K562 (cell line): ENCODE measurements at regions not wholly inside any gene's neighbourhood (a gene's known extent, or its start where the extent isn't known, plus 50 kb on each side); places are given as distances from the start of the nearest gene placed in this dataset.

Source experiments
- BCOR ChIP-seq: fragments of 450-650 bp; IDR thresholded peaks from 2 replicates; pipeline ENCODE4 v1.6.1; 2016
- DIDO1 ChIP-seq: fragments of 450-650 bp; IDR thresholded peaks from 2 replicates; pipeline ENCODE4 v1.6.1; 2016; ENCODE audit warnings: low read depth, missing biosample characterization, missing genetic modification characterization
- E2F3 ChIP-seq: fragments of 250-450 bp; sonication (Bioruptor Pico); IDR thresholded peaks from 2 replicates; pipeline ENCODE4 v1.4.0; 2020; ENCODE audit warnings: mild to moderate bottlenecking
- FOXK2 ChIP-seq, 2 experiments: fragments of 450-650 bp; IDR thresholded peaks in 1 of 2; conservative IDR thresholded peaks in 1 of 2; 2 replicates each; pipeline ENCODE4 v1.6.1; 2016; ENCODE audit warnings: low read depth in 2 of 2, mild to moderate bottlenecking in 1 of 2
- FOXP1 ChIP-seq: sonication (generic); formaldehyde crosslinking; IDR thresholded peaks from 2 replicates; pipeline ENCODE4 v1.8.0; 2022; ENCODE audit warnings: mild to moderate bottlenecking, missing genetic modification reagents
- HCFC1 ChIP-seq: IDR thresholded peaks from 2 replicates; pipeline ENCODE4 v1.6.1; 2012; ENCODE audit warnings: low read depth, low read length, improper control_type of control experiment
- ILK ChIP-seq: fragments of 450-650 bp; IDR thresholded peaks from 2 replicates; pipeline ENCODE4 v1.6.1; 2016; ENCODE audit warnings: missing genetic modification characterization, low read depth, mild to moderate bottlenecking, missing compliant biosample characterization, moderate library complexity, borderline replicate concordance
- JUNB ChIP-seq: fragments of 450-650 bp; formaldehyde crosslinking; conservative IDR thresholded peaks from 2 replicates; pipeline ENCODE4 v1.4.0; 2020; ENCODE audit warnings: mild to moderate bottlenecking
- MAZ ChIP-seq, 2 experiments: fragments of 450-650 bp in 1 of 2; sonication (generic) in 1 of 2; formaldehyde crosslinking; IDR thresholded peaks in 1 of 2; conservative IDR thresholded peaks in 1 of 2; 2 replicates each; pipeline versions ENCODE4 v1.4.0 to v1.5.0; 2020; ENCODE audit warnings: mild to moderate bottlenecking in 1 of 2, missing genetic modification reagents in 1 of 2
- RBM25 ChIP-seq: fragments of 200-400 bp; formaldehyde crosslinking; IDR thresholded peaks from 2 replicates; pipeline ENCODE4 v1.6.1; 2018; ENCODE audit warnings: low read length, low read depth, moderate library complexity; ENCODE audit not compliant: severe bottlenecking
- ZFP1 ChIP-seq: fragments of 450-650 bp; formaldehyde crosslinking; IDR thresholded peaks from 2 replicates; pipeline ENCODE4 v1.4.0; 2020; ENCODE audit warnings: mild to moderate bottlenecking, mixed read lengths
- ZKSCAN8 ChIP-seq: fragments of 200-800 bp; sonication (Bioruptor generic); IDR thresholded peaks from 2 replicates; pipeline ENCODE4 v1.6.1; 2016; ENCODE audit warnings: missing genetic modification characterization, missing compliant biosample characterization
- TF ChIP-seq, protein P1 (sequence below): fragments of 450-650 bp; formaldehyde crosslinking; IDR thresholded peaks from 2 replicates; pipeline ENCODE4 v1.4.0; 2020; ENCODE audit warnings: mild to moderate bottlenecking, moderate library complexity
- TF ChIP-seq, protein P2 (sequence below): fragments of 200-800 bp; sonication (Bioruptor generic); IDR thresholded peaks from 2 replicates; pipeline ENCODE4 v1.6.1; 2017; ENCODE audit warnings: missing genetic modification characterization, missing compliant biosample characterization

DNA sequence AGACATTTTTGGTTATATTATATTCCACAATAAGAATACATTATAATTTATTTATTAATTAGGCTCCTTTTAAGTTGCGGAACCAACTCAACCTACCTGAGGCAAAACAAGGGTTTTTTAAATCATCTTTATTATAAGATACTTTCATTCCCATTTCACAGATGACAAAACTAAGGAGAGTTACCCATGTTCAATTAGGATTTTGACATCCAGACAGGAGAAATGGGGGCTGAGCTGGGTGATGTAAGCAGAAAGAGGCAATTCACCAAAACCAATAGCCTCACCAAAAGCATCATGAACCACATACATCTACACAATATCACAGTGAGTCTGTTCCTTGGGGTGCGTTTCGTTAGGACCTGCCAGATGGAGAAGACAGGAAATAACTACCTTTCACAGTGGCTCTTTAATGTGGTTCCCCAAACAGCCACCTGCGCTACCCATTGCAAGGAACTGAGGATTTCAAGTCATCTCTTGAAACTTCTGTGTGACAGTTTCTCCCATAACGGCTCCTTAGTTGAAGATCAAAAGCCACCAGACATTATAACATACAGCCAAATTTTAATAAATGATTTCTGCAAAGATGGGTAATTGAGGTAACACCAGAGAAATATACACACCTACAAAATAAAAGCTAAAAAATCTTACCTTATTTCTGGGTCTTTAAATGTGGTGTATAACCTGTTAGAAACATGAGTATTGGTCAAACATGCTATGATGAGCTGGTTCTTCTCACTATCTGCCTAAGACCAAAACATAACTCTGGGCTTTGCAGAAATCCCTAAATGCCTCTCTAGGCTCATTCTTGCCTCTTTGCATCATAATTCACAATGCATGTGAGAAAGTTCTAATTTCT lies 190.6 kb upstream of the LEF1 start (continued):
- TF ChIP-seq, protein P1, sequence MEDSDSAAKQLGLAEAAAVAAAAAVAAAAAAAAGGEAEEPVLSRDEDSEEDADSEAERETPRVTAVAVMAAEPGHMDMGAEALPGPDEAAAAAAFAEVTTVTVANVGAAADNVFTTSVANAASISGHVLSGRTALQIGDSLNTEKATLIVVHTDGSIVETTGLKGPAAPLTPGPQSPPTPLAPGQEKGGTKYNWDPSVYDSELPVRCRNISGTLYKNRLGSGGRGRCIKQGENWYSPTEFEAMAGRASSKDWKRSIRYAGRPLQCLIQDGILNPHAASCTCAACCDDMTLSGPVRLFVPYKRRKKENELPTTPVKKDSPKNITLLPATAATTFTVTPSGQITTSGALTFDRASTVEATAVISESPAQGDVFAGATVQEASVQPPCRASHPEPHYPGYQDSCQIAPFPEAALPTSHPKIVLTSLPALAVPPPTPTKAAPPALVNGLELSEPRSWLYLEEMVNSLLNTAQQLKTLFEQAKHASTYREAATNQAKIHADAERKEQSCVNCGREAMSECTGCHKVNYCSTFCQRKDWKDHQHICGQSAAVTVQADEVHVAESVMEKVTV: no peak
- TF ChIP-seq MAZ (CRISPR knock-in tag; conservative IDR thresholded peaks at IDR 0.05 in 1 of 2, IDR thresholded peaks at IDR 0.05 in 1 of 2) (no peak), ZFP1 (CRISPR knock-in tag) (no peak), FOXP1 (CRISPR knock-in tag) (no peak), ILK (no peak), HCFC1 (no peak), RBM25 (peak; percentile 83), E2F3 (no peak), DIDO1 (no peak), FOXK2 (conservative IDR thresholded peaks at IDR 0.05 in 1 of 2, IDR thresholded peaks at IDR 0.05 in 1 of 2; ENCODE audit: low read depth in 2 of 2) (no peak), BCOR (peak; percentile 69; the same call in 1 of the 2 replicates), ZKSCAN8 (no peak), JUNB (no peak)
- TF ChIP-seq, protein P2, sequence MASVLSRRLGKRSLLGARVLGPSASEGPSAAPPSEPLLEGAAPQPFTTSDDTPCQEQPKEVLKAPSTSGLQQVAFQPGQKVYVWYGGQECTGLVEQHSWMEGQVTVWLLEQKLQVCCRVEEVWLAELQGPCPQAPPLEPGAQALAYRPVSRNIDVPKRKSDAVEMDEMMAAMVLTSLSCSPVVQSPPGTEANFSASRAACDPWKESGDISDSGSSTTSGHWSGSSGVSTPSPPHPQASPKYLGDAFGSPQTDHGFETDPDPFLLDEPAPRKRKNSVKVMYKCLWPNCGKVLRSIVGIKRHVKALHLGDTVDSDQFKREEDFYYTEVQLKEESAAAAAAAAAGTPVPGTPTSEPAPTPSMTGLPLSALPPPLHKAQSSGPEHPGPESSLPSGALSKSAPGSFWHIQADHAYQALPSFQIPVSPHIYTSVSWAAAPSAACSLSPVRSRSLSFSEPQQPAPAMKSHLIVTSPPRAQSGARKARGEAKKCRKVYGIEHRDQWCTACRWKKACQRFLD (CRISPR knock-in tag): 0 out of 2 replicates have a peak, but pooled peaks have one; percentile 9
